ENCODE measurements at regions not wholly inside any gene's neighbourhood (a gene's known extent, or its start where the extent isn't known, plus 50 kb on each side); places are given as distances from the start of the nearest gene placed in this dataset.

- no peak overlapping the region for H3K9ac ChIP-seq (ENCODE audit: extremely low read depth, low read length, poor library complexity, severe bottlenecking)
- peak overlapping the region; percentile 73 for H3K27ac Mint-ChIP-seq
- H3K4me1 Mint-ChIP-seq, result peaks cover 11% of the 10 kb centered on the region
- no peak overlapping the region for H3K4me3 Mint-ChIP-seq
- no peaks in the 10 kb centered on the region for H3K9me3 Mint-ChIP-seq
- TF ChIP-seq CTCF (conservative IDR thresholded peaks at IDR 0.05), result no peak
- no peak overlapping the region for H3K27ac ChIP-seq (ENCODE audit: low read depth, low read length)
- no peaks in the 10 kb centered on the region for H3K36me3 Mint-ChIP-seq (ENCODE audit: low read depth)
- no peak overlapping the region for H3K4me3 ChIP-seq (ENCODE audit: low read length)
- 87% methylated on average over 4 of the region's 4 CpGs; no CpG with 5 or more reads in 1 of the 2 experiments for WGBS, 2 experiments (ENCODE audit: insufficient coverage in 1 of 2, insufficient read length in 1 of 2)
- no peak for DNase-seq
- no peaks in the 10 kb centered on the region for H3K9me3 ChIP-seq (ENCODE audit: control insufficient read depth, low read length)
- no peaks in the 10 kb centered on the region for H3K27me3 ChIP-seq (ENCODE audit: control insufficient read depth, insufficient read depth, low read length, poor library complexity, severe bottlenecking)
- H3K4me1 ChIP-seq (ENCODE audit: control insufficient read depth, insufficient read depth, low read length), result peaks cover 3% of the 10 kb centered on the region
- H3K36me3 ChIP-seq (ENCODE audit: control insufficient read depth, insufficient read depth, low read length), result no peaks in the 10 kb centered on the region
- no peaks in the 10 kb centered on the region for H3K27me3 Mint-ChIP-seq (ENCODE audit: insufficient read depth)
Measured at GRCh38 chr4:64130907-64131306, 278.3 kb downstream of the TECRL start.

- Mint-ChIP-seq H3K27me3 (ENCODE audit: insufficient read depth) (no peaks in the 10 kb centered on the region), H3K36me3 (ENCODE audit: low read depth) (peaks cover 9% of the 10 kb centered on the region), H3K9me3 (peaks cover 18% of the 10 kb centered on the region), H3K4me1 (peaks cover 7% of the 10 kb centered on the region), H3K4me3 (no peak overlapping the region), H3K27ac (peak overlapping the region; percentile 46)
- no peaks in the 10 kb centered on the region for H3K36me3 ChIP-seq (ENCODE audit: control insufficient read depth, insufficient read depth, low read length)
- H3K9me3 ChIP-seq (ENCODE audit: control insufficient read depth, low read length), result peaks cover 26% of the 10 kb centered on the region
- no peak overlapping the region for H3K27ac ChIP-seq (ENCODE audit: low read depth, low read length)
- DNase-seq, result no peak
- H3K27me3 ChIP-seq (ENCODE audit: control insufficient read depth, insufficient read depth, low read length, poor library complexity, severe bottlenecking), result no peaks in the 10 kb centered on the region
- no peak overlapping the region for H3K9ac ChIP-seq (ENCODE audit: extremely low read depth, low read length, poor library complexity, severe bottlenecking)
- peaks cover 3% of the 10 kb centered on the region for H3K4me1 ChIP-seq (ENCODE audit: control insufficient read depth, insufficient read depth, low read length)
- no peak for TF ChIP-seq CTCF (conservative IDR thresholded peaks at IDR 0.05)
- 80% methylated on average over 1 of the region's 1 CpG; no CpG with 5 or more reads in 1 of the 2 experiments for WGBS, 2 experiments (ENCODE audit: insufficient coverage in 1 of 2, insufficient read length in 1 of 2)
- H3K4me3 ChIP-seq (ENCODE audit: low read length), result peak overlapping the region; percentile 37
Measured at GRCh38 chr4:64125354-64125753, 283.9 kb downstream of the TECRL start.

GRCh38 chr4:64121803-64122202 lies 287.4 kb downstream of the TECRL start:
- Histone ChIP-seq H3K4me3 (ENCODE audit: low read length) (no peak overlapping the region), H3K9ac (ENCODE audit: extremely low read depth, low read length, poor library complexity, severe bottlenecking) (no peak overlapping the region), H3K27ac (ENCODE audit: low read depth, low read length) (no peak overlapping the region), H3K4me1 (ENCODE audit: control insufficient read depth, insufficient read depth, low read length) (peaks cover 3% of the 10 kb centered on the region), H3K36me3 (ENCODE audit: control insufficient read depth, insufficient read depth, low read length) (no peaks in the 10 kb centered on the region), H3K9me3 (ENCODE audit: control insufficient read depth, low read length) (peaks cover 40% of the 10 kb centered on the region), H3K27me3 (ENCODE audit: control insufficient read depth, insufficient read depth, low read length, poor library complexity, severe bottlenecking) (no peaks in the 10 kb centered on the region)
- no peak overlapping the region for H3K27ac Mint-ChIP-seq
- DNase-seq, result no peak
- peaks cover 9% of the 10 kb centered on the region for H3K4me1 Mint-ChIP-seq
- H3K36me3 Mint-ChIP-seq (ENCODE audit: low read depth), result peaks cover 9% of the 10 kb centered on the region
- no peak for TF ChIP-seq CTCF (conservative IDR thresholded peaks at IDR 0.05)
- no peak overlapping the region for H3K4me3 Mint-ChIP-seq
- H3K9me3 Mint-ChIP-seq, result peaks cover 33% of the 10 kb centered on the region
- no peaks in the 10 kb centered on the region for H3K27me3 Mint-ChIP-seq (ENCODE audit: insufficient read depth)
- 97 to 100% methylated on average over 3 to 4 of the region's 4 CpGs for WGBS, 2 experiments (ENCODE audit: insufficient coverage in 1 of 2, insufficient read length in 1 of 2)
